ENCODE measurements at regions not wholly inside any gene's neighbourhood (a gene's known extent, or its start where the extent isn't known, plus 50 kb on each side); places are given as distances from the start of the nearest gene placed in this dataset.

DNA sequence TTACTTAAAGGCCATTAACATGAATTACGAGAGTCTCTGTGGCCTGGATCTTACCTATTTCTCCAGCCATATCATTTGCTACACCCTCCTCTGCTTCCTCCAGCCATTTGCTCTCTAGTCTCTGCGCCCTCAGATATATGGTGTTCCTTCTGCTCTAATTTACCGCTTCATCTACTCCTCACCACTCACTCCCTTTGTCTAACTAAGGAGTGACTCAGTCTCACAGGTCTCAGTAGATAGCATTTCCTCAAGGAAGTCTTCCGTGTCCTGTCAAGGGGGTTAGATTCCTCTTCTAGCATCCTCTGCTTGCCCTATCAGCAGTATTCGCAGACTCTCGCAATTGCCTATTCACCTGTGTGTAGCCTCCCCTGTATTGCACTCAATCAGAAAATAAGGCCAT lies 892.1 kb upstream of the INTU start:
- peak in 1 of 5 donors; percentile 7 for DNase-seq
- FAIRE-seq: no peak
- intact Hi-C loops (cut with DNase I): no loop called here
- Histone ChIP-seq H3K9ac (ENCODE audit: low read length in 3 of 3) (no peak overlapping the region), H3K4me1 (ENCODE audit: control insufficient read depth in 2 of 3, insufficient read depth in 2 of 3, low read depth in 1 of 3, low read length in 3 of 3) (no peaks in the 10 kb centered on the region), H3K9me3 (ENCODE audit: control insufficient read depth in 2 of 3, insufficient read depth in 1 of 3, low read length in 3 of 3) (no peaks in the 10 kb centered on the region), H3K36me3 (ENCODE audit: control insufficient read depth in 2 of 3, insufficient read depth in 3 of 3, low read length in 3 of 3) (no peaks in the 10 kb centered on the region), H3K4me3 (ENCODE audit: low read length in 3 of 3) (no peak overlapping the region), H3K27ac (ENCODE audit: low read depth in 2 of 2, low read length in 2 of 2) (no peak overlapping the region), H3K27me3 (ENCODE audit: control insufficient read depth, insufficient read depth, low read length) (no peaks in the 10 kb centered on the region)
- TF ChIP-seq, protein P1, sequence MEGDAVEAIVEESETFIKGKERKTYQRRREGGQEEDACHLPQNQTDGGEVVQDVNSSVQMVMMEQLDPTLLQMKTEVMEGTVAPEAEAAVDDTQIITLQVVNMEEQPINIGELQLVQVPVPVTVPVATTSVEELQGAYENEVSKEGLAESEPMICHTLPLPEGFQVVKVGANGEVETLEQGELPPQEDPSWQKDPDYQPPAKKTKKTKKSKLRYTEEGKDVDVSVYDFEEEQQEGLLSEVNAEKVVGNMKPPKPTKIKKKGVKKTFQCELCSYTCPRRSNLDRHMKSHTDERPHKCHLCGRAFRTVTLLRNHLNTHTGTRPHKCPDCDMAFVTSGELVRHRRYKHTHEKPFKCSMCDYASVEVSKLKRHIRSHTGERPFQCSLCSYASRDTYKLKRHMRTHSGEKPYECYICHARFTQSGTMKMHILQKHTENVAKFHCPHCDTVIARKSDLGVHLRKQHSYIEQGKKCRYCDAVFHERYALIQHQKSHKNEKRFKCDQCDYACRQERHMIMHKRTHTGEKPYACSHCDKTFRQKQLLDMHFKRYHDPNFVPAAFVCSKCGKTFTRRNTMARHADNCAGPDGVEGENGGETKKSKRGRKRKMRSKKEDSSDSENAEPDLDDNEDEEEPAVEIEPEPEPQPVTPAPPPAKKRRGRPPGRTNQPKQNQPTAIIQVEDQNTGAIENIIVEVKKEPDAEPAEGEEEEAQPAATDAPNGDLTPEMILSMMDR (IDR thresholded peaks at IDR 0.05; ENCODE audit: borderline replicate concordance, extremely low read depth, insufficient read depth): no peak

DNA sequence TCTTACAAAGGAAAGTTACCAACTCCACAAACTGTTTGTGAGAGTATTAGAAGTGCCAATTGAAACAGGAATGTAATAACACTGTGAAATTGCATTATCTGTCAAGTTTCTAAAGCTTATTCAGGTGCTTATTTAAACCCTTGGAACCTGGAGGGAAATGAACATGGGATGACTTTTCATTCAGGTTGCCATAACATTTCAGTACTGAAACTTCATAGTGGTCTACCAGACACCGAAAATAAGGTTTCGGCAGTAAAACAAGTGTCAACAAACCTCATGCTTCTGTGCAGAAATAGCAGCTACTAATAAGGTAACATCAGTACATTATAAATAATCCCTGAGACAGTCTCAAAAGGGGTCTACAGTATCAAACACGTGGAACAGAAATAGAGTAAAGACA lies 890.7 kb upstream of the INTU start:
- Histone ChIP-seq H3K9me3 (ENCODE audit: control insufficient read depth in 2 of 3, insufficient read depth in 1 of 3, low read length in 3 of 3) (no peaks in the 10 kb centered on the region), H3K27me3 (ENCODE audit: control insufficient read depth, insufficient read depth, low read length) (no peaks in the 10 kb centered on the region), H3K4me3 (ENCODE audit: low read length in 3 of 3) (no peak overlapping the region), H3K27ac (ENCODE audit: low read depth in 2 of 2, low read length in 2 of 2) (no peak overlapping the region), H3K36me3 (ENCODE audit: control insufficient read depth in 2 of 3, insufficient read depth in 3 of 3, low read length in 3 of 3) (no peaks in the 10 kb centered on the region), H3K4me1 (ENCODE audit: control insufficient read depth in 2 of 3, insufficient read depth in 2 of 3, low read depth in 1 of 3, low read length in 3 of 3) (no peaks in the 10 kb centered on the region), H3K9ac (ENCODE audit: low read length in 3 of 3) (no peak overlapping the region)
- FAIRE-seq (no peak), DNase-seq (no peak)
- intact Hi-C loops (cut with DNase I): no loop called here
- TF ChIP-seq, protein P1 (IDR thresholded peaks at IDR 0.05; ENCODE audit: borderline replicate concordance, extremely low read depth, insufficient read depth): no peak

DNA sequence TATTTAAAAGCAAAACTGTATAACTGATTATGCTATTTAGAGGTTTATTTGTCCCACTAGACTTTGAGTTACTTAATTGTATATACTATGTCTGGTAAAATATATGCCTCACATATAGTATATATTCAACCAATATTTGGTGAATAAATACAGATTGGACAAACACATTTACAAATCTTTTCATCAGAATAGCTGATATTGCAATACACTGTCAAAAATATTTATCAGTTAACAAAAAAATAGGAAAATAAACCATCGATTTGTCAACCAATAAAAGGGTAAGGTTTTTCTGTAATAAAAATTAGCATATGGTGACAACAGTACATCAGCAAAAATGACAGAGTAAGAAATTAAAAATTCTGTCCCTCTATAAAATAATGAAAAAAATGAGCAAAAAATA lies 889.9 kb upstream of the INTU start:
- H3K36me3 ChIP-seq (ENCODE audit: control insufficient read depth in 2 of 3, insufficient read depth in 3 of 3, low read length in 3 of 3): no peaks in the 10 kb centered on the region
- H3K27ac ChIP-seq (ENCODE audit: low read depth in 2 of 2, low read length in 2 of 2): no peak overlapping the region
- no peaks in the 10 kb centered on the region for H3K9me3 ChIP-seq (ENCODE audit: control insufficient read depth in 2 of 3, insufficient read depth in 1 of 3, low read length in 3 of 3)
- no peak for DNase-seq
- no peak overlapping the region for H3K9ac ChIP-seq (ENCODE audit: low read length in 3 of 3)
- H3K27me3 ChIP-seq (ENCODE audit: control insufficient read depth, insufficient read depth, low read length): no peaks in the 10 kb centered on the region
- intact Hi-C loops (cut with DNase I): no loop called here
- no peaks in the 10 kb centered on the region for H3K4me1 ChIP-seq (ENCODE audit: control insufficient read depth in 2 of 3, insufficient read depth in 2 of 3, low read depth in 1 of 3, low read length in 3 of 3)
- no peak overlapping the region for H3K4me3 ChIP-seq (ENCODE audit: low read length in 3 of 3)
- no peak for FAIRE-seq
- TF ChIP-seq, protein P1 (IDR thresholded peaks at IDR 0.05; ENCODE audit: borderline replicate concordance, extremely low read depth, insufficient read depth): no peak

DNA sequence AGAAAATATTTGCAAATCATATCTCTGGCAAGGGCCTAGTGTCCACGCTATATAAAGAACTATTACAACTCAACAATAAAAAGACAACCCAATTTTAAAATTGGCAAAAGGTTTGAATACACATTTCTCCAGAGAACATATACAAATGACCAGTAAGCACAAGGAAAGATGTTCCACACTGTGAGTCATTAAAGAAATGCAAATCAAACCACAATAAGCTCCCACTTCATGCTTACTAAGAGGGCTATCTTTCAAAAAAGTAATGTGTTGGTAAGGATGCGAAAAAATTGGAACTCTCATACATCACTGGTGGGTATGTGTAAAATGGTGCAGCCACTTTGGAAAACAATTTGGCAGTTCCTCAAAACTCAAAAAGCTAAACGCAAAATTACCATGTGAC lies 884.0 kb upstream of the INTU start:
- DNase-seq (no peak), FAIRE-seq (no peak)
- H3K9ac ChIP-seq (ENCODE audit: low read length in 3 of 3): no peak overlapping the region
- no peaks in the 10 kb centered on the region for H3K36me3 ChIP-seq (ENCODE audit: control insufficient read depth in 2 of 3, insufficient read depth in 3 of 3, low read length in 3 of 3)
- intact Hi-C loops (cut with DNase I): no loop called here
- H3K9me3 ChIP-seq (ENCODE audit: control insufficient read depth in 2 of 3, insufficient read depth in 1 of 3, low read length in 3 of 3): no peaks in the 10 kb centered on the region
- no peaks in the 10 kb centered on the region for H3K27me3 ChIP-seq (ENCODE audit: control insufficient read depth, insufficient read depth, low read length)
- H3K4me3 ChIP-seq (ENCODE audit: low read length in 3 of 3): no peak overlapping the region
- H3K27ac ChIP-seq (ENCODE audit: low read depth in 2 of 2, low read length in 2 of 2): no peak overlapping the region
- TF ChIP-seq, protein P1 (IDR thresholded peaks at IDR 0.05; ENCODE audit: borderline replicate concordance, extremely low read depth, insufficient read depth): no peak
- no peaks in the 10 kb centered on the region for H3K4me1 ChIP-seq (ENCODE audit: control insufficient read depth in 2 of 3, insufficient read depth in 2 of 3, low read depth in 1 of 3, low read length in 3 of 3)

All from kidney (tissue), 13 donors.